ENCODE measurements at regions not wholly inside any gene's neighbourhood (a gene's known extent, or its start where the extent isn't known, plus 50 kb on each side); places are given as distances from the start of the nearest gene placed in this dataset.
"Not testable (repeated sequence)": the region's sequence is repeated elsewhere in the genome, so short reads cannot be mapped to it uniquely, and the experiment has no call there.

GRCh38 chr3:182325213-182325950 is 467.9 kb upstream of the ATP11B start:
- Histone ChIP-seq H3K27ac (ENCODE audit: low read length) (no peak overlapping the region), H3K36me3 (ENCODE audit: control insufficient read depth, insufficient read depth, low read length) (no peaks in the 10 kb centered on the region), H3K4me1 (ENCODE audit: control insufficient read depth, insufficient read depth, low read length) (no peaks in the 10 kb centered on the region), H3K9me3 (replicated peaks; ENCODE audit: control insufficient read depth, low read depth, low read length) (peaks cover under 1% of the 10 kb centered on the region), H3K27me3 (ENCODE audit: control insufficient read depth, insufficient read depth, low read length) (no peaks in the 10 kb centered on the region), H3K4me3 (ENCODE audit: low read length) (no peak overlapping the region)
- WGBS (ENCODE audit: insufficient coverage) = 58% methylated on average over 4 of the region's 10 CpGs
- DNase-seq = peak; percentile 2

DNA sequence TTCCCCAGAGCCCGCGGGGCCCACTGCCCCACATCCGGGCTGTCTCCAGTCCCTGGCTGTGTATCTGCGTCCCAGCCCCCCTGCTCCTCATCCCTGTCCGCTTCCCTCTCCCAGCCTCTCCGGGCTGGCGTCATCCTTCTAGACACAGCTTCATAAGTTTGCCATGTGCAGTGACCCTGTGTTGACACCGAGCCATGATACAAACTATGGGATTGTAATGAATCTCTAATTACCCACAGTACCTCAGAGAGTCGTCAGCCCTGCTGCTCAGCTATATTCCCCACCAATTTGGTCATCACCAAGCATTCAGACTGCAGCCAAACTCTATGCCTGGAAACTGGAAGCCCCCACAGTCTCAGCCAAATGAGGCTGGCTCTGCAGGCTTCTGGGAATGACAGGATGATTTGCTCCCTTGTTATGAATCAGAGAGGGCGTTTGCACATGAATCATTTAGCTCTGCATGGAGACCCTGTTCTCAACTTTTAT is 466.1 kb upstream of the ATP11B start:
- DNase-seq = peak; percentile 25
- H3K9me3 ChIP-seq (replicated peaks; ENCODE audit: control insufficient read depth, low read depth, low read length) = no peaks in the 10 kb centered on the region

GRCh38 chr3:182330646-182331045 is 462.7 kb upstream of the ATP11B start:
- Histone ChIP-seq H3K9me3 (replicated peaks; ENCODE audit: control insufficient read depth, low read depth, low read length) (no peaks in the 10 kb centered on the region), H3K27ac (ENCODE audit: low read length) (no peak overlapping the region), H3K27me3 (ENCODE audit: control insufficient read depth, insufficient read depth, low read length) (no peaks in the 10 kb centered on the region)

More for the DNA sequence above, 466.1 kb upstream of the ATP11B start:
- H3K27ac ChIP-seq (ENCODE audit: low read length) = no peak overlapping the region
- H3K36me3 ChIP-seq (ENCODE audit: control insufficient read depth, insufficient read depth, low read length) = no peaks in the 10 kb centered on the region
- H3K4me1 ChIP-seq (ENCODE audit: control insufficient read depth, insufficient read depth, low read length) = no peaks in the 10 kb centered on the region
- WGBS (ENCODE audit: insufficient coverage) = 23% methylated on average over 9 of the region's 10 CpGs
- no peak overlapping the region for H3K4me3 ChIP-seq (ENCODE audit: low read length)
- no peaks in the 10 kb centered on the region for H3K27me3 ChIP-seq (ENCODE audit: control insufficient read depth, insufficient read depth, low read length)

GRCh38 chr3:182331341-182331740 is 462.0 kb upstream of the ATP11B start:
- H3K4me3 ChIP-seq (ENCODE audit: low read length) = no peak overlapping the region
- 0% methylated on average over 1 of the region's 4 CpGs for WGBS (ENCODE audit: insufficient coverage)
- H3K9me3 ChIP-seq (replicated peaks; ENCODE audit: control insufficient read depth, low read depth, low read length) = no peaks in the 10 kb centered on the region

More at GRCh38 chr3:182330646-182331045, 462.7 kb upstream of the ATP11B start:
- DNase-seq = no peak
- Histone ChIP-seq H3K4me1 (ENCODE audit: control insufficient read depth, insufficient read depth, low read length) (no peaks in the 10 kb centered on the region), H3K36me3 (ENCODE audit: control insufficient read depth, insufficient read depth, low read length) (no peaks in the 10 kb centered on the region), H3K4me3 (ENCODE audit: low read length) (no peak overlapping the region)

GRCh38 chr3:182342252-182342651 is 451.1 kb upstream of the ATP11B start:
- H3K4me1 ChIP-seq (ENCODE audit: control insufficient read depth, insufficient read depth, low read length) = no peaks in the 10 kb centered on the region
- WGBS (ENCODE audit: insufficient coverage) = no CpG with 5 or more reads among the region's 1 CpG
- H3K36me3 ChIP-seq (ENCODE audit: control insufficient read depth, insufficient read depth, low read length) = no peaks in the 10 kb centered on the region
- no peak overlapping the region for H3K4me3 ChIP-seq (ENCODE audit: low read length)
- H3K9me3 ChIP-seq (replicated peaks; ENCODE audit: control insufficient read depth, low read depth, low read length) = peaks cover 2% of the 10 kb centered on the region
- H3K27ac ChIP-seq (ENCODE audit: low read length) = no peak overlapping the region
- H3K27me3 ChIP-seq (ENCODE audit: control insufficient read depth, insufficient read depth, low read length) = no peaks in the 10 kb centered on the region
- no peak for DNase-seq

More at GRCh38 chr3:182331341-182331740, 462.0 kb upstream of the ATP11B start:
- Histone ChIP-seq H3K27ac (ENCODE audit: low read length) (no peak overlapping the region), H3K27me3 (ENCODE audit: control insufficient read depth, insufficient read depth, low read length) (no peaks in the 10 kb centered on the region), H3K36me3 (ENCODE audit: control insufficient read depth, insufficient read depth, low read length) (no peaks in the 10 kb centered on the region), H3K4me1 (ENCODE audit: control insufficient read depth, insufficient read depth, low read length) (no peaks in the 10 kb centered on the region)
- no peak for DNase-seq

DNA sequence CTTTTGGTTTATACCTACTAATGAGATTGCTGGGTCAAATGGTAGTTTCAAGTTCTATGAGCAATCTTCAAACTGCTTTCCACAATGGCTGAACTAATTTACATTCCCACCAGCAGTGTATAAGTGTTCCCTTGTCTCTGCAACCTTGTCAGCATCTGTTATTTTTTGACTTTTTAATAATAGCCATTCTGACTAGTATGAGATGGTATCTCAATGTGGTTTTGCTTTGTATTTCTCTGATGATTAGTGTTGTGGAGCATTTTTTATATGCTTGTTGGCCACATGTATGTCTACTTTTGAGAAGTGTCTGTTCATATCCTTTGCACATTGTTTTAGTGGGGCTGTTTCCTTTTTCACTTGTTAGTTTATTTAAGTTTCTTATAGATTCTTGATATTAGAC is 449.3 kb upstream of the ATP11B start:
- H3K27me3 ChIP-seq (ENCODE audit: control insufficient read depth, insufficient read depth, low read length); H3K4me3 ChIP-seq (ENCODE audit: low read length); DNase-seq; H3K27ac ChIP-seq (ENCODE audit: low read length); H3K9me3 ChIP-seq (replicated peaks; ENCODE audit: control insufficient read depth, low read depth, low read length); H3K36me3 ChIP-seq (ENCODE audit: control insufficient read depth, insufficient read depth, low read length); H3K4me1 ChIP-seq (ENCODE audit: control insufficient read depth, insufficient read depth, low read length): not testable (repeated sequence)

- no peak for DNase-seq
- Histone ChIP-seq H3K9me3 (replicated peaks; ENCODE audit: control insufficient read depth, low read depth, low read length) (peaks cover 2% of the 10 kb centered on the region), H3K27ac (ENCODE audit: low read length) (no peak overlapping the region), H3K36me3 (ENCODE audit: control insufficient read depth, insufficient read depth, low read length) (no peaks in the 10 kb centered on the region), H3K4me1 (ENCODE audit: control insufficient read depth, insufficient read depth, low read length) (no peaks in the 10 kb centered on the region), H3K4me3 (ENCODE audit: low read length) (no peak overlapping the region), H3K27me3 (ENCODE audit: control insufficient read depth, insufficient read depth, low read length) (no peaks in the 10 kb centered on the region)
- 60% methylated on average over 1 of the region's 2 CpGs for WGBS (ENCODE audit: insufficient coverage)
Observed at GRCh38 chr3:182349051-182349450, 444.3 kb upstream of the ATP11B start.

- Histone ChIP-seq H3K27ac (ENCODE audit: low read length) (no peak overlapping the region), H3K27me3 (ENCODE audit: control insufficient read depth, insufficient read depth, low read length) (no peaks in the 10 kb centered on the region), H3K4me1 (ENCODE audit: control insufficient read depth, insufficient read depth, low read length) (no peaks in the 10 kb centered on the region), H3K4me3 (ENCODE audit: low read length) (no peak overlapping the region), H3K36me3 (ENCODE audit: control insufficient read depth, insufficient read depth, low read length) (no peaks in the 10 kb centered on the region), H3K9me3 (replicated peaks; ENCODE audit: control insufficient read depth, low read depth, low read length) (no peaks in the 10 kb centered on the region)
- no peak for DNase-seq
- WGBS (ENCODE audit: insufficient coverage) = no CpG with 5 or more reads among the region's 1 CpG
Observed at GRCh38 chr3:182349951-182350517, 443.3 kb upstream of the ATP11B start.

DNA sequence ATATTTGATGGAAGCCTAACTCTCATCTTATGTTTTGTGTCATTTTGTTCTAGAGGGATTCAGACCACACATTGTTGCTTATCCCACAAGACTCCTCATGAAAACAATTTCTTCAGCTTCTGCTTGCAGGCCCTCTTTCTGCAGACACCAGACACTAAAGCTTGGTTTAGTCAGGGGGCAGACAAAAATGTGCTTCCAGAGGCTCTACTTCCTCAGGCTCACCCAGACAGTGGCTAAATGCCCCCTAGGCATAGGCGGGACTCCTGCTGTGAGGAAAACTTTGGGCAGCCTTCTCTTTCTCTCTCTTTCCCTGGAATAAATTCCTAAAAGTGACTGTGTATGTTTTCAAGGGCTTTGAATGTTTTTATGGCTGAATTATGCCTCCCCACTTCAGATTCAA is 435.4 kb upstream of the ATP11B start:
- Histone ChIP-seq H3K9me3 (replicated peaks; ENCODE audit: control insufficient read depth, low read depth, low read length) (no peaks in the 10 kb centered on the region), H3K36me3 (ENCODE audit: control insufficient read depth, insufficient read depth, low read length) (no peaks in the 10 kb centered on the region)
- WGBS (ENCODE audit: insufficient coverage) = no CpG with 5 or more reads among the region's 1 CpG

DNA sequence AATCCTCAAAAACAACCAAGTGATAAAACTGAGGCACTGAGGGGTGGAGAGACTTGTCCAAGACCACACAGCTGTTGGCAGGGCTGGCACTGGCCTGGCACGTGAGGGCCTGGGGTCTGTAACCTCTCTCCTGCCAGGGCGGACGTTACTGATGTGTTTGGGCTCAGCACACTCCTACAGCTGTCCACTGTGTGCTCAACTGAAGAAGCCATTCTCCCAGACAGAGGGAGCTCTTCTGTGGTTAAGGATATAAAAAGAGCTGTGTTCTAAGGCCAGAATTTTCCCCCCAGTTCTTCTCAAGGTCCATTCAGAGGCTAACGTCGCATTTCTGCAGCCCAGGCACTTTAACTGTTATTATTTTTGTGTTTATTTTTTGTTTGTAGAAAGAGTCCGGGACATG is 429.0 kb upstream of the ATP11B start:
- no peak overlapping the region for H3K4me3 ChIP-seq (ENCODE audit: low read length)
- no peaks in the 10 kb centered on the region for H3K4me1 ChIP-seq (ENCODE audit: control insufficient read depth, insufficient read depth, low read length)
- no peak for DNase-seq
- H3K36me3 ChIP-seq (ENCODE audit: control insufficient read depth, insufficient read depth, low read length) = no peaks in the 10 kb centered on the region
- H3K9me3 ChIP-seq (replicated peaks; ENCODE audit: control insufficient read depth, low read depth, low read length) = no peaks in the 10 kb centered on the region
- no peak overlapping the region for H3K27ac ChIP-seq (ENCODE audit: low read length)
- 100% methylated on average over 1 of the region's 6 CpGs for WGBS (ENCODE audit: insufficient coverage)
- H3K27me3 ChIP-seq (ENCODE audit: control insufficient read depth, insufficient read depth, low read length) = no peaks in the 10 kb centered on the region

More for the DNA sequence above, 435.4 kb upstream of the ATP11B start:
- no peak for DNase-seq
- H3K27ac ChIP-seq (ENCODE audit: low read length) = no peak overlapping the region
- H3K27me3 ChIP-seq (ENCODE audit: control insufficient read depth, insufficient read depth, low read length) = no peaks in the 10 kb centered on the region
- no peak overlapping the region for H3K4me3 ChIP-seq (ENCODE audit: low read length)
- no peaks in the 10 kb centered on the region for H3K4me1 ChIP-seq (ENCODE audit: control insufficient read depth, insufficient read depth, low read length)
